HG02610 (cell line): ENCODE measurements at regions not wholly inside any gene's neighbourhood (a gene's known extent, or its start where the extent isn't known, plus 50 kb on each side); places are given as distances from the start of the nearest gene placed in this dataset.
"Not testable (repeated sequence)": the region's sequence is repeated elsewhere in the genome, so short reads cannot be mapped to it uniquely, and the experiment has no call there.

Experiments
- ATAC-seq: cut with Tn5 transposase; IDR thresholded peaks from one replicate; pipeline ENCODE4 v1.9.1; 2021; ENCODE audit warnings: mild to moderate bottlenecking, moderate library complexity; ENCODE audit not compliant: unreplicated experiment

GRCh38 chr6:140736231-140736630 lies 1361.8 kb upstream of the CITED2 start:
- ATAC-seq: no peak

GRCh38 chr6:140732991-140733390 lies 1358.5 kb upstream of the CITED2 start:
- ATAC-seq: no peak

GRCh38 chr6:140732155-140732554 lies 1357.7 kb upstream of the CITED2 start:
- no peak for ATAC-seq

GRCh38 chr6:140731741-140732140 lies 1357.3 kb upstream of the CITED2 start:
- ATAC-seq: no peak

GRCh38 chr6:140729521-140729920 lies 1355.1 kb upstream of the CITED2 start:
- no peak for ATAC-seq

- ATAC-seq: no peak
Measured at GRCh38 chr6:140718021-140718420, 1343.6 kb upstream of the CITED2 start.

- ATAC-seq: no peak
Measured at GRCh38 chr6:140713495-140713894, 1339.0 kb upstream of the CITED2 start.

GRCh38 chr6:140711019-140711613 lies 1336.7 kb upstream of the CITED2 start:
- no peak for ATAC-seq

GRCh38 chr6:140708441-140708840 lies 1334.0 kb upstream of the CITED2 start:
- no peak for ATAC-seq

- ATAC-seq: not testable (repeated sequence)
Measured at GRCh38 chr6:140704008-140704407, 1329.6 kb upstream of the CITED2 start.

- no peak for ATAC-seq
Measured at GRCh38 chr6:140697585-140697984, 1323.1 kb upstream of the CITED2 start.

GRCh38 chr6:140684776-140685550 lies 1310.5 kb upstream of the CITED2 start:
- no peak for ATAC-seq

GRCh38 chr6:140677781-140678528 lies 1303.5 kb upstream of the CITED2 start:
- no peak for ATAC-seq

GRCh38 chr6:140671926-140672325 lies 1297.5 kb upstream of the CITED2 start:
- no peak for ATAC-seq

- ATAC-seq: no peak
Measured at GRCh38 chr6:140670021-140670420, 1295.6 kb upstream of the CITED2 start.

- no peak for ATAC-seq
Measured at GRCh38 chr6:140669321-140669720, 1294.9 kb upstream of the CITED2 start.

GRCh38 chr6:140663772-140664171 lies 1289.3 kb upstream of the CITED2 start:
- peak; percentile 72 for ATAC-seq

GRCh38 chr6:140663094-140663493 lies 1288.6 kb upstream of the CITED2 start:
- ATAC-seq: no peak

GRCh38 chr6:140661691-140662090 lies 1287.2 kb upstream of the CITED2 start:
- no peak for ATAC-seq

- ATAC-seq: no peak
Measured at GRCh38 chr6:140660295-140660694, 1285.8 kb upstream of the CITED2 start.

- no peak for ATAC-seq
Measured at GRCh38 chr6:140653972-140654371, 1279.5 kb upstream of the CITED2 start.

- ATAC-seq: no peak
Measured at GRCh38 chr6:140653506-140653905, 1279.1 kb upstream of the CITED2 start.
